AG20443 (cell line): ENCODE measurements at regions not wholly inside any gene's neighbourhood (a gene's known extent, or its start where the extent isn't known, plus 50 kb on each side); places are given as distances from the start of the nearest gene placed in this dataset.

Experiments used
- DNase-seq: peaks from one replicate; pipeline ENCODE4 v3.0.0; 2012; ENCODE audit warnings: low spot score, mixed read lengths

- DNase-seq, result no peak
These were observed 407.3 kb downstream of the MATN1 start for GRCh38 chr1:30316056-30316455.

GRCh38 chr1:30315185-30315960 lies 408.0 kb downstream of the MATN1 start:
- no peak for DNase-seq

GRCh38 chr1:30314591-30314990 lies 408.8 kb downstream of the MATN1 start:
- no peak for DNase-seq

GRCh38 chr1:30313584-30313983 lies 409.8 kb downstream of the MATN1 start:
- DNase-seq, result no peak

GRCh38 chr1:30313176-30313575 lies 410.2 kb downstream of the MATN1 start:
- DNase-seq, result no peak

GRCh38 chr1:30312226-30312625 lies 411.2 kb downstream of the MATN1 start:
- DNase-seq, result no peak

- DNase-seq, result no peak
These were observed 411.6 kb downstream of the MATN1 start for GRCh38 chr1:30311749-30312148.

GRCh38 chr1:30310966-30311742 lies 412.2 kb downstream of the MATN1 start:
- no peak for DNase-seq

- no peak for DNase-seq
These were observed 416.2 kb downstream of the MATN1 start for GRCh38 chr1:30307182-30307581.

GRCh38 chr1:30305519-30305918 lies 417.9 kb downstream of the MATN1 start:
- no peak for DNase-seq

GRCh38 chr1:30305061-30305460 lies 418.3 kb downstream of the MATN1 start:
- DNase-seq, result no peak

GRCh38 chr1:30304080-30304479 lies 419.3 kb downstream of the MATN1 start:
- DNase-seq, result no peak

- DNase-seq, result no peak
These were observed 420.0 kb downstream of the MATN1 start for GRCh38 chr1:30303387-30303786.

GRCh38 chr1:30302858-30303257 lies 420.5 kb downstream of the MATN1 start:
- no peak for DNase-seq

GRCh38 chr1:30300669-30301068 lies 422.7 kb downstream of the MATN1 start:
- no peak for DNase-seq

GRCh38 chr1:30299393-30299792 lies 424.0 kb downstream of the MATN1 start:
- no peak for DNase-seq

GRCh38 chr1:30295674-30296073 lies 427.7 kb downstream of the MATN1 start:
- no peak for DNase-seq

- DNase-seq, result no peak
These were observed 428.1 kb downstream of the MATN1 start for GRCh38 chr1:30295266-30295665.

- no peak for DNase-seq
These were observed 428.9 kb downstream of the MATN1 start for GRCh38 chr1:30294508-30294907.

GRCh38 chr1:30292451-30292850 lies 430.9 kb downstream of the MATN1 start:
- no peak for DNase-seq

GRCh38 chr1:30291526-30291925 lies 431.9 kb downstream of the MATN1 start:
- no peak for DNase-seq

- DNase-seq, result no peak
These were observed 432.8 kb downstream of the MATN1 start for GRCh38 chr1:30290581-30290980.

GRCh38 chr1:30287976-30288375 lies 435.4 kb downstream of the MATN1 start:
- no peak for DNase-seq
